Epithelial cell of prostate (primary cell): ENCODE measurements at regions not wholly inside any gene's neighbourhood (a gene's known extent, or its start where the extent isn't known, plus 50 kb on each side); places are given as distances from the start of the nearest gene placed in this dataset.

Experiments
- DNase-seq: peaks from one replicate; pipeline ENCODE4 v3.0.0-alpha.2; 2011; ENCODE audit warnings: low read depth, low spot score
- H3K27ac ChIP-seq: fragments of 450-650 bp; 2 replicates; pipeline ENCODE4 v1.5.1; 2017; ENCODE audit warnings: mild to moderate bottlenecking

- DNase-seq = no peak
Observed at GRCh38 chr2:221337957-221338685, 234.0 kb downstream of the EPHA4 start.

GRCh38 chr2:221342388-221342787 is 229.7 kb downstream of the EPHA4 start:
- no peak for DNase-seq
- no peak overlapping the region for H3K27ac ChIP-seq

More at GRCh38 chr2:221337957-221338685, 234.0 kb downstream of the EPHA4 start:
- H3K27ac ChIP-seq = no peak overlapping the region

GRCh38 chr2:221343524-221343923 is 228.6 kb downstream of the EPHA4 start:
- DNase-seq = no peak
- no peak overlapping the region for H3K27ac ChIP-seq

- no peak overlapping the region for H3K27ac ChIP-seq
- DNase-seq = no peak
Observed at GRCh38 chr2:221345516-221345915, 226.6 kb downstream of the EPHA4 start.

- DNase-seq = no peak
- H3K27ac ChIP-seq = peak overlapping the region; percentile 26
Observed at GRCh38 chr2:221346411-221346810, 225.7 kb downstream of the EPHA4 start.

GRCh38 chr2:221347471-221347870 is 224.6 kb downstream of the EPHA4 start:
- peak; percentile 26 for DNase-seq

GRCh38 chr2:221350616-221351015 is 221.5 kb downstream of the EPHA4 start:
- DNase-seq = no peak
- no peak overlapping the region for H3K27ac ChIP-seq

More at GRCh38 chr2:221347471-221347870, 224.6 kb downstream of the EPHA4 start:
- peak overlapping the region; percentile 7 for H3K27ac ChIP-seq

GRCh38 chr2:221353201-221353600 is 218.9 kb downstream of the EPHA4 start:
- no peak for DNase-seq
- no peak overlapping the region for H3K27ac ChIP-seq

GRCh38 chr2:221360312-221360711 is 211.8 kb downstream of the EPHA4 start:
- DNase-seq = no peak
- H3K27ac ChIP-seq = no peak overlapping the region

GRCh38 chr2:221360742-221361141 is 211.4 kb downstream of the EPHA4 start:
- H3K27ac ChIP-seq = no peak overlapping the region
- DNase-seq = no peak

- no peak overlapping the region for H3K27ac ChIP-seq
Observed at GRCh38 chr2:221361633-221362032, 210.5 kb downstream of the EPHA4 start.

GRCh38 chr2:221364672-221365071 is 207.4 kb downstream of the EPHA4 start:
- H3K27ac ChIP-seq = no peak overlapping the region
- no peak for DNase-seq

More at GRCh38 chr2:221361633-221362032, 210.5 kb downstream of the EPHA4 start:
- no peak for DNase-seq
